ENCODE measurements at regions not wholly inside any gene's neighbourhood (a gene's known extent, or its start where the extent isn't known, plus 50 kb on each side); places are given as distances from the start of the nearest gene placed in this dataset.

DNA sequence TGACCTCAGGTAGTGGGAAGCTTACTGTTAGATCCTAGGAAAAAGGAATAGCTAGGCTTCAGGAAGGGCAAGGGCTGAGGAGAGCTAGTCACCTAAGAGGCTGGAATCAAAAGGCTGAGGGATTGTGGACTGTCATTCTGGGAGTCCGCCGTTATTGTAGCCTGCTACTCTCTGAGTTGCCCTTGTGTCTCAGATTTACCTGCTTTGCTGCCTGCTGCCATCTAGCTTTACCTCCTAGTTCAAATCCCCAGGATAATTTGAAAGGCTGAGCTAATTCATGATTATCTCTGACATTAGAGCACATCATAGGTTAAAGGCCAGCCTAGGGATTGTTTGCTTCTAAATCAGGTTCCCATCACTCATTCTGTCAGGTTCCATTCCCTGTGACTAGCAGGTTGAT, 120.2 kb downstream of the FHIP1A start:
- 68% methylated on average over 2 of the region's 2 CpGs for WGBS (ENCODE audit: low lambda C conversion rate)
- CTCF ChIA-PET (ENCODE audit: low intra/inter-chr PET ratio, low total read pairs): no interaction called here
- in situ Hi-C loops (cut with HindIII; ENCODE audit: extremely low pct_ligation_motif_present, low pct_unique_long_range_greater_than_20kb): no loop called here
- Histone ChIP-seq H3K4me2 (ENCODE audit: low read depth, low read length) (no peak overlapping the region), H3K79me2 (ENCODE audit: insufficient read depth, low read length) (no peaks in the 10 kb centered on the region), H3K4me3 (replicated peaks in 1 of 3; ENCODE audit: insufficient read depth in 1 of 3, low read depth in 2 of 3, low read length in 3 of 3) (no peak overlapping the region), H3K4me1 (ENCODE audit: insufficient read depth, low read length) (no peaks in the 10 kb centered on the region), H3K9me3 (ENCODE audit: low read length) (no peaks in the 10 kb centered on the region), H4K20me1 (ENCODE audit: insufficient read depth, low read length) (no peaks in the 10 kb centered on the region), H2AFZ (ENCODE audit: low read length) (no peak overlapping the region), H3K27ac (ENCODE audit: extremely low read length, insufficient read depth, low read length) (no peak overlapping the region), H3K36me3 (replicated peaks in 1 of 2; ENCODE audit: control insufficient read depth in 1 of 2, insufficient read depth in 2 of 2, low read length in 2 of 2) (no peaks in the 10 kb centered on the region), H3K9ac (ENCODE audit: insufficient read depth, low read depth, low read length) (no peak overlapping the region), H3K27me3 (ENCODE audit: control insufficient read depth in 1 of 2, insufficient read depth in 2 of 2, low read length in 2 of 2) (no peaks in the 10 kb centered on the region)
- TF ChIP-seq ZNF713 (CRISPR knock-in tag; IDR thresholded peaks at IDR 0.05) (no peak), ZKSCAN1 (IDR thresholded peaks at IDR 0.05; ENCODE audit: low read length) (no peak), ZNF101 (CRISPR knock-in tag; IDR thresholded peaks at IDR 0.05; ENCODE audit: borderline replicate concordance, low read depth) (no peak), HNRNPLL (IDR thresholded peaks at IDR 0.05; ENCODE audit: low read depth, low read length, poor library complexity, severe bottlenecking) (no peak), MAF1 (CRISPR knock-in tag; IDR thresholded peaks at IDR 0.05; ENCODE audit: borderline replicate concordance) (no peak), KDM3A (CRISPR knock-in tag; IDR thresholded peaks at IDR 0.05; ENCODE audit: low read depth) (no peak)
- TF ChIP-seq, protein P1, sequence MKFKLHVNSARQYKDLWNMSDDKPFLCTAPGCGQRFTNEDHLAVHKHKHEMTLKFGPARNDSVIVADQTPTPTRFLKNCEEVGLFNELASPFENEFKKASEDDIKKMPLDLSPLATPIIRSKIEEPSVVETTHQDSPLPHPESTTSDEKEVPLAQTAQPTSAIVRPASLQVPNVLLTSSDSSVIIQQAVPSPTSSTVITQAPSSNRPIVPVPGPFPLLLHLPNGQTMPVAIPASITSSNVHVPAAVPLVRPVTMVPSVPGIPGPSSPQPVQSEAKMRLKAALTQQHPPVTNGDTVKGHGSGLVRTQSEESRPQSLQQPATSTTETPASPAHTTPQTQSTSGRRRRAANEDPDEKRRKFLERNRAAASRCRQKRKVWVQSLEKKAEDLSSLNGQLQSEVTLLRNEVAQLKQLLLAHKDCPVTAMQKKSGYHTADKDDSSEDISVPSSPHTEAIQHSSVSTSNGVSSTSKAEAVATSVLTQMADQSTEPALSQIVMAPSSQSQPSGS (CRISPR knock-in tag; IDR thresholded peaks at IDR 0.05): no peak
- TF ChIP-seq, protein P2, sequence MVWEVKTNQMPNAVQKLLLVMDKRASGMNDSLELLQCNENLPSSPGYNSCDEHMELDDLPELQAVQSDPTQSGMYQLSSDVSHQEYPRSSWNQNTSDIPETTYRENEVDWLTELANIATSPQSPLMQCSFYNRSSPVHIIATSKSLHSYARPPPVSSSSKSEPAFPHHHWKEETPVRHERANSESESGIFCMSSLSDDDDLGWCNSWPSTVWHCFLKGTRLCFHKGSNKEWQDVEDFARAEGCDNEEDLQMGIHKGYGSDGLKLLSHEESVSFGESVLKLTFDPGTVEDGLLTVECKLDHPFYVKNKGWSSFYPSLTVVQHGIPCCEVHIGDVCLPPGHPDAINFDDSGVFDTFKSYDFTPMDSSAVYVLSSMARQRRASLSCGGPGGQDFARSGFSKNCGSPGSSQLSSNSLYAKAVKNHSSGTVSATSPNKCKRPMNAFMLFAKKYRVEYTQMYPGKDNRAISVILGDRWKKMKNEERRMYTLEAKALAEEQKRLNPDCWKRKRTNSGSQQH (CRISPR knock-in tag; IDR thresholded peaks at IDR 0.05; ENCODE audit: low read depth): no peak
- no peak for FAIRE-seq
- no peak for DNase-seq (ENCODE audit: low spot score)
- intact Hi-C loops (cut with micrococcal nuclease; ENCODE audit: unreplicated experiment): no loop called here
- POLR2A ChIA-PET: no interaction called here
- ATAC-seq: no peak
- BruUV-seq (replicated peaks): no TSS peak
